Esophagus squamous epithelium (tissue), 5 donors: ENCODE measurements at regions not wholly inside any gene's neighbourhood (a gene's known extent, or its start where the extent isn't known, plus 50 kb on each side); places are given as distances from the start of the nearest gene placed in this dataset.

Source experiments
- DNase-seq: peaks from one replicate; lab custom pipeline; 2025; lab: John Stamatoyannopoulos, UW
- H3K27ac ChIP-seq, 4 donors: fragments of 200-600 bp; sonication (generic); one replicate each; pipeline ENCODE4 v1.5.1; 2016 to 2019; ENCODE audit warnings: mild to moderate bottlenecking in 1 of 4
- H3K27me3 ChIP-seq, 4 donors: fragments of 200-600 bp; sonication (generic); 1 replicate in 3 of 4; 2 replicates in 1 of 4; pipeline versions ENCODE4 v1.5.1 to v1.6.0; 2017 to 2021; ENCODE audit warnings: antibody characterized with exemption in 1 of 4
- H3K36me3 ChIP-seq, 3 donors: fragments of 200-600 bp; sonication (generic); one replicate each; pipeline ENCODE4 v1.5.1; 2016 to 2019
- H3K4me1 ChIP-seq, 3 donors: fragments of 200-600 bp; sonication (generic); one replicate each; pipeline ENCODE4 v1.5.1; 2017 to 2019
- H3K4me3 ChIP-seq, 4 donors: fragments of 200-600 bp; sonication (generic); 1 replicate in 3 of 4; 2 replicates in 1 of 4; pipeline ENCODE4 v1.5.1; 2016 to 2019; ENCODE audit warnings: mild to moderate bottlenecking in 2 of 4, moderate library complexity in 1 of 4
- H3K9me3 ChIP-seq, 3 donors: fragments of 200-600 bp; sonication (generic); one replicate each; pipeline ENCODE4 v1.5.1; 2016 to 2019
- POLR2A ChIP-seq, 4 donors: fragments of 450-650 bp; IDR thresholded peaks; one replicate each; pipeline ENCODE4 v1.6.1; 2017; ENCODE audit warnings: antibody characterized with exemption in 4 of 4, mild to moderate bottlenecking in 4 of 4, moderate library complexity in 3 of 4
- WGBS, 2 donors: methylation state at CpG; one replicate each; pipeline ENCODE4 v1.1.5; 2018; 5-methylcytosine and 5-hydroxymethylcytosine counted together
- intact Hi-C: fragments of 100-400 bp; cut with DNase I; formaldehyde crosslinking; loops from one replicate; pipeline ENCODE4 v1.15.0; 2022
- TF ChIP-seq, protein P1 (sequence below), 6 experiments: fragments of 450-650 bp in 4 of 6; fragments of 200-600 bp in 2 of 6; sonication (generic) in 2 of 6; IDR thresholded peaks; one replicate each; pipeline ENCODE4 v1.5.1; 2016 to 2019; ENCODE audit warnings: antibody characterized with exemption in 6 of 6, mild to moderate bottlenecking in 4 of 6, moderate library complexity in 4 of 6
- donor health status: DM: yes; HTN: yes; CAD: no.

DNA sequence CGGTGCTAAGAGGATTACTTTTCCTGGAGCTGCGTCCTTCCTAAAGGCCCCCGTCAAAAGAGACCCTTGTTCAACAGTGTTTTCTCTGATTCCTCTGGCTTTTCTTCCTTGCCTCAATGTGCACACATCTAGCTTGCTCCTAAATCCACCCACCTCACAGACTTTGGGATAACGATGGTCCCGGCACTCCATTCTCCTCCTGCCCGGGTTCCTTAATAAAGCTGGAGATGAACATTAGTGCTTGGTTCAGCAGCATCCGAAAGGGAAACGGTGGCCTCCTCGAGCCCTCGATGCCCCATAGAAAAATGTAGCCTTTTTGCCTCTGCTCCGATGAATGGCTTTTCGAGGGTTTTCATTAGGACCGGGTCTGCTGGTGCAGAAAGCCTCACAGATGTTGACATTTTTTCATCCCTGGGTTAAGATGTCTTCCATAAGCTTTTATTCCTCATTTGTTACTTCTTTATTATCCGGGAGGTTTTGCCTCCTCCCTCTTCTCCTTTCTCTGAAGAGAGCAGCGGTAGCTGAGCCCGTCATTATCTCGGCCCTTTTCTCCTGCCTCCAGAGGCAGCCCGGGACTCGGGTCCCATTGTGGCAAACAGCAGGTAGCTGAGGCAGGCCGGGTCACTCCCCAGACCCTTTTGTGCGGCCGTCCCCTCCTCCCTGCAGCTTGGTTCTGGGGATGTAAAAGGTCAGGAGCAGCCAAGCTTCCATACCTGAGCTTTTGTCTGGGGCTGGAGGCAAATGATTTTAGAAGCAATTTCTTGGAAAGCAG lies 64.6 kb downstream of the CPN2 start:
- 81 to 86% methylated on average over 19 to 22 of the region's 22 CpGs for WGBS, 2 donors
- H3K9me3 ChIP-seq = no peaks in the 10 kb centered on the region
- H3K4me1 ChIP-seq = peaks cover 0 to 10% (median 0%) of the 10 kb centered on the region in 3 donors
- no peak for TF ChIP-seq POLR2A (IDR thresholded peaks at IDR 0.05)
- TF ChIP-seq, protein P1, sequence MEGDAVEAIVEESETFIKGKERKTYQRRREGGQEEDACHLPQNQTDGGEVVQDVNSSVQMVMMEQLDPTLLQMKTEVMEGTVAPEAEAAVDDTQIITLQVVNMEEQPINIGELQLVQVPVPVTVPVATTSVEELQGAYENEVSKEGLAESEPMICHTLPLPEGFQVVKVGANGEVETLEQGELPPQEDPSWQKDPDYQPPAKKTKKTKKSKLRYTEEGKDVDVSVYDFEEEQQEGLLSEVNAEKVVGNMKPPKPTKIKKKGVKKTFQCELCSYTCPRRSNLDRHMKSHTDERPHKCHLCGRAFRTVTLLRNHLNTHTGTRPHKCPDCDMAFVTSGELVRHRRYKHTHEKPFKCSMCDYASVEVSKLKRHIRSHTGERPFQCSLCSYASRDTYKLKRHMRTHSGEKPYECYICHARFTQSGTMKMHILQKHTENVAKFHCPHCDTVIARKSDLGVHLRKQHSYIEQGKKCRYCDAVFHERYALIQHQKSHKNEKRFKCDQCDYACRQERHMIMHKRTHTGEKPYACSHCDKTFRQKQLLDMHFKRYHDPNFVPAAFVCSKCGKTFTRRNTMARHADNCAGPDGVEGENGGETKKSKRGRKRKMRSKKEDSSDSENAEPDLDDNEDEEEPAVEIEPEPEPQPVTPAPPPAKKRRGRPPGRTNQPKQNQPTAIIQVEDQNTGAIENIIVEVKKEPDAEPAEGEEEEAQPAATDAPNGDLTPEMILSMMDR (IDR thresholded peaks at IDR 0.05) = no peak
- H3K27me3 ChIP-seq = peaks cover 0 to 35% (median 0%) of the 10 kb centered on the region in 4 donors
- intact Hi-C loops = no loop called here
- H3K36me3 ChIP-seq = no peaks in the 10 kb centered on the region
- H3K4me3 ChIP-seq = no peak overlapping the region
- H3K27ac ChIP-seq = no peak overlapping the region
- DNase-seq = no peak

DNA sequence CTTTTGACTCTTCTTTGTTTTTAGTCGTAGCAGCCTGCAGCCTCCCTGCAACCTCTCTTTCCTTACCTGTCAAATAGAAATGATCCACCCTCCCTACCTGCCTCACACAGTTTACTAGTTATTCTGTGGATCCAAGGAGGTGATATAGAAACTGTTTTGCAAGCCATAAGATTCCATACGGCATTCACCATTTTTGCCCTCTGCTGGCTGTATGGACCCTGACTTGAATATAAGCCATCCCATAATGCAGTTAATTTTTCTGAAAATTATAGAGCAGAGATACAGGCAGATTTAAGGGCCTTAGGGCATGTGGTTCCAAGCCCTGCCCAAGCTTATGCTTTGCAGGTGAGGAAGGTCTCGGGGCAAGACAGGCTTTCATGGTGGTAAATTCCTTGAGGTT lies 63.8 kb downstream of the CPN2 start:
- Histone ChIP-seq H3K27ac (no peak overlapping the region), H3K9me3 (no peaks in the 10 kb centered on the region), H3K27me3 (peaks cover 0 to 34% (median 0%) of the 10 kb centered on the region in 4 donors), H3K4me1 (peaks cover 0 to 10% (median 0%) of the 10 kb centered on the region in 3 donors), H3K4me3 (no peak overlapping the region), H3K36me3 (no peaks in the 10 kb centered on the region)
- no peak for TF ChIP-seq POLR2A (IDR thresholded peaks at IDR 0.05)
- TF ChIP-seq, protein P1 (IDR thresholded peaks at IDR 0.05) = no peak
- no peak for DNase-seq
- intact Hi-C loops = no loop called here
- 81 to 84% methylated on average over 3 of the region's 3 CpGs for WGBS, 2 donors

DNA sequence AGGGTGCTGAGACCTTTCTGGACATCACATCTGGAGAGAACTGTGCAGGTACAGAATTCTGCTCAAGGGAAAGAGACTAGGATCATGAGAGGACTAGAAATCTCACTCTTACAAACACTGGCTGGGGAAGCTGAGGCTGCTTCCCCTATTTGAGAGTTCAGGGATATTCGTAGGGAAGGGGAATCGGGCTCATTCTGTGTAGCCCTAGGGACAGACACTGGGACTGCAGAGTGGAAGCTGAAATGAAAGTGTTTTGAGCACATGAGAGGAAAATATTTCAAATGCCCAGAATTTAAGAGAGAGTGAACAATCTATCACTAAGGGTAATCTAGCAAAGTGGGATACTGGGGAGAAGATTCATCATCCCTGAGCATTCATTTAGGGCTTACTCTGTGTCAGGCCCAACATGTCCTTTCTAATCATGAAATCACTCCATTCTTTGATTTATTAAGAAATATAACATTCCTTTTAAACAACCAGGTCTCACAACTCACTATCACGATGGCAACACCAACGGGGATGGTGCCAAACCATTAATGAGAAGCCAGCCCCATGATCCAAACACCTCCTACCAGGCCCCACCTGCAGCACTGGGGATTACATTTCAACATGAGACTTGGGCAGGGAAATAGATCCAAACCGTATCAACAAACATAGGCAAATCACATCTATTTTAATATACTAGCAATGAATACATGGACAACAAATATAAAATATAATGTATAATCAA lies 63.0 kb downstream of the CPN2 start:
- H3K4me1 ChIP-seq = peaks cover 0 to 10% (median 0%) of the 10 kb centered on the region in 3 donors
- H3K4me3 ChIP-seq = no peak overlapping the region
- no peak overlapping the region for H3K27ac ChIP-seq
- no peaks in the 10 kb centered on the region for H3K36me3 ChIP-seq
- no peak for DNase-seq
- intact Hi-C loops = no loop called here
- TF ChIP-seq, protein P1 (IDR thresholded peaks at IDR 0.05) = no peak
- TF ChIP-seq POLR2A (IDR thresholded peaks at IDR 0.05) = no peak
- H3K27me3 ChIP-seq = peaks cover 0 to 32% (median 0%) of the 10 kb centered on the region in 4 donors
- no peaks in the 10 kb centered on the region for H3K9me3 ChIP-seq
- WGBS, 2 donors = 75 to 80% methylated on average over 5 of the region's 5 CpGs
